UCSD-AML1 (cell line): ENCODE measurements at regions not wholly inside any gene's neighbourhood (a gene's known extent, or its start where the extent isn't known, plus 50 kb on each side); places are given as distances from the start of the nearest gene placed in this dataset.
"Not testable (repeated sequence)": the region's sequence is repeated elsewhere in the genome, so short reads cannot be mapped to it uniquely, and the experiment has no call there.

Experiments used
- DNase-seq: peaks from one replicate; lab custom pipeline; 2025; ENCODE audit not compliant: unreplicated experiment; lab: John Stamatoyannopoulos, UW

GRCh38 chr2:216934151-216934550 lies 74.3 kb upstream of the TNP1 start:
- no peak for DNase-seq

DNA sequence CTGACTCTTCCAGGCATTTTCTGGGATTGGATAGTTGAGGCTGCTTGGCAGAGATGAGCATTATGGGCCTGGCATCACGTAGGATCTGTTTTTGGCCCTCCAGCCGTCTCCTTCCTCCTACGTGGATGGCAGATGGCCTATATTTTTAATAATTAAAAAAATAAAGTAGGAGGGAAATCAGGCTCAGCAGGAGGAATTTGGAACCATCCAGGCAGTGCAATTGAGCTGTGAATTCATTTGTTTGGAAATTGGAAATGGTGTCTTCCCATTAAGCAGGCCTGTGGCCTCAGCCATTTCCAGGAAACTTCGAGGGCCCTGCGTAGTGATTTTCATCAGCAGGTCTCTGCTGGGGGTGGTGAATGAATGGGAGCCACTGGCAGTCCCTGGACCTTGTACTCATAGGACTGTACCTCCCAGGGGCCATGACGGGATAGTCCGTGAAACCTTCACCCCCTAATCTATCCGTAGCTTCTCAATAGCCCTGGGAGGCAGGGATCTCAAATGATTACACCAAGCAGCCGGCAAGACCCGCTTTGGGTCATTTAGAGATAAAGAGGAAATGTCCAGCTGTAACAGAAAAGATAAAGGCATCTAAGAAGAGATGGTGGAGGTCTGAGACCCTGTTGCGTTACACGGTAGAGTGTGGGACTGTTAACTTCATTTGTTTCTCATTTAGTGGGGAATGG lies 73.1 kb upstream of the TNP1 start:
- DNase-seq = no peak

DNA sequence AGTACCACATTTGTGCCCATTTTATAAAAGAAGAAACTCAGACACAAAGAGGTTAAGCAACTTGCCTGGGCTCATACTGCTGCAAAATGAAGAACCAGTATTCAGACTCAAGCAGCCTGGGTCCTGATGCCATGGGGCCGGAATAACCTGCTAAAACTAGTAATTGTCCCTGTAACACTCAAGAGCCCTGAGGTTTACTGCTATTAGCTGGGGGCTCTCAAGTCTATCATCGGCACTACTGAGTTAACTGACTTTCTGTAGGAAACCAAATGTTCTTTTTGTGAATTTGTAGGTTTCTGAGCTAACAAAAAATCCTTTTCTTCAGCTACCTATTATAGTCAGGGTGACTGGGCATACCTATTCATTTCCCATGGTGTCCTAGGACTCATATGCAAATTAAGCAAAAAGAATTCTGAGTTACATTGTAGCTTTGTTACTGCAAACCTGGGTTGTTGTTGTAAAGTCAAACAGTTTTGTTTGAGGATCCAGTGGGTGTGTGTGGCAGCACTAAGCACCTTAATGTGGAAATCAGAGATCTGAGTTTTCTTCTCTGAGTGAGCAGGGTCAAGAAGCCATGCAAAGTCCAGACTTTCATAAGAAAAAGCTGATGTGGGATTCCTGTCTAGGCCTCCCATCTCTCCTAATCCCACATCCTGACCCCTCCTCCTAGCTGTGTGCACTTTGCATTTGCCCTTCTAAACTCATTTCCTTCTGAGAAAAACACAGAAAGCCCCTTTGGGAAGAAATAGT lies 72.4 kb upstream of the TNP1 start:
- no peak for DNase-seq

- no peak for DNase-seq
These were observed 70.9 kb upstream of the TNP1 start for GRCh38 chr2:216930716-216931115.

DNA sequence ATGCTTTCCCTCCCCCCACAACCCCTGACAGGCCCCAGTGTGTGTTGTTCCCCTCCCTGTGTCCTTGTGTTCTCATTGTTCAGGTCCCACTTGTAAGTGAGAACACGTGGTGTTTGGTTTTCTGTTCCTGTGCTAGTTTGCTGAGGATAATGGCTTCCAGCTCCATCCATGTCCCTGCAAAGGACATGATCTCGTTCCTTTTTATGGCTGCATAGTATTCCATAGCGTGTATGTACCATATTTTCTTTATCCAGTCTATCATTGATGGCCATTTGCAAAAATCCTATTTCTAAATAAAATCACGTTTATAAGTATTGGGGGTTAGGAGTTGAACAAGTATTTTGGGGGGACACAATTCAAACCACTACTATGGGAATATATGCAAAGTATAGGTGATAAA lies 69.5 kb upstream of the TNP1 start:
- not testable (repeated sequence) for DNase-seq

DNA sequence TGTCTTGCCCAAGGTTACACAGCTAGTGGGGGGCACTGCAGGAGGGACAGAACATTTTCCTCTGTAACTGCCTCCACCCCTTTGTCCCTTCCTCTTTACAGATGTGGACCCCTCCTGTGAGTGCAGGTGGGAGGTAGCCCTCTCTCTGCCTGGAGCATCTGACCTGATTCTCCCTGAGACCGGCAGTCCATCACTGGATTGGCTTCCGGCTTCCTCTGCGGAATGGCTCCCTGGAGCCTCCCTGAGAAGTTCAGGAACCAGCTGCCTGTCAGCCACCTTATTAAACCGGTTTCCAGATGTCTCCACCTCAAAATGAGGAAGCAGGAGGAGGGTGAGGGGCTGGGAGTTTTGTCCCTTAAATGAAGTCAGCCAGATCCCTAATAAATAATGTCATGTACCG lies 67.3 kb upstream of the TNP1 start:
- no peak for DNase-seq

GRCh38 chr2:216925636-216926366 lies 65.9 kb upstream of the TNP1 start:
- DNase-seq = no peak

- DNase-seq = no peak
These were observed 65.1 kb upstream of the TNP1 start for GRCh38 chr2:216925006-216925405.

DNA sequence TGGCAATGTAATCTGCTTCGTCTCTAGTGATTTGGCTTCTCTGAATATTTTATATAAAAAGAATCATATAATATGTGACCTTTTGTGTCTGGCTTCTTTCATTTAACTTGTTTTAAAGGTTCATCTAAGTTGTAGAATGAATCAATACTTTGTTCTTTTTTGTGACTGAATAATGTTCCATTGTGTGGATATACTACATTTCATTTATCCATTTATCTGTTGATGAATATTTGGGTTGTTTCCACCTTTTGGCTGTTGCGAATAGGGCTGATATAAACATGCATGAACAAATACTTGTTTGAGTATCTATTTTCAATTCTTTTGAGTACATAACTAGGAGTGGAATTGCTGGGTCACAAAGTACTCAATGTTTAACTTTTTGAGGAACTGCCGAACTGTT lies 63.8 kb upstream of the TNP1 start:
- DNase-seq = no peak

DNA sequence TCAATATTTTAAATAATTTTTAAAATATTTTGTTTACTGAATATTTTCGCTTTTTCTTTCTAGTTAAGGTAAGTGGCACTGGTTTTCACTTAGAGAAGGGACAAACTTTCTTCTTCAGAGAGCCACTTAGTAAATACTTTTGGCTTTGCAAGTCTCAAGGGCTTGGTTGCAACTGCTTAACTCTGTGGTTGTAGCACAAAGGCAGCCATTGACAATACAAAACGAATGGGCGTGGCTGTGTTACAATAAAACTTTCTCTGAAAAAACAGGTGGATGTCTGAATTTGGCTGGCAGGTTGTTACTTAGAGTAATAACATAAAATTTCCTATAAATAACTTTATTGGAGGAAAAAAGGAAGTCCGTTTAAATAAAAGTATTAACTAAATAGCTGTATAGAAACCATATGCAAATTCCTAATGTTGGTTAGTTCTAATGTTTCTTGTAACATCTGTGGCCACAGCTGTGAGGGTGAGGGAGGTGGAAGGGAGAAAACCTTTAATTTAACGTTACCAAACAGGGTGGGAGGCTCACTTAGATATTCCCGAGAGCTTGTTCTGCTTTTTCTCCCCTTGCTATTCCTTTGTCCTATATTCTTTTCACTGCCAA lies 62.4 kb upstream of the TNP1 start:
- DNase-seq = no peak

- no peak for DNase-seq
These were observed 61.1 kb upstream of the TNP1 start for GRCh38 chr2:216920937-216921456.

- no peak for DNase-seq
These were observed 60.4 kb upstream of the TNP1 start for GRCh38 chr2:216920143-216920876.

DNA sequence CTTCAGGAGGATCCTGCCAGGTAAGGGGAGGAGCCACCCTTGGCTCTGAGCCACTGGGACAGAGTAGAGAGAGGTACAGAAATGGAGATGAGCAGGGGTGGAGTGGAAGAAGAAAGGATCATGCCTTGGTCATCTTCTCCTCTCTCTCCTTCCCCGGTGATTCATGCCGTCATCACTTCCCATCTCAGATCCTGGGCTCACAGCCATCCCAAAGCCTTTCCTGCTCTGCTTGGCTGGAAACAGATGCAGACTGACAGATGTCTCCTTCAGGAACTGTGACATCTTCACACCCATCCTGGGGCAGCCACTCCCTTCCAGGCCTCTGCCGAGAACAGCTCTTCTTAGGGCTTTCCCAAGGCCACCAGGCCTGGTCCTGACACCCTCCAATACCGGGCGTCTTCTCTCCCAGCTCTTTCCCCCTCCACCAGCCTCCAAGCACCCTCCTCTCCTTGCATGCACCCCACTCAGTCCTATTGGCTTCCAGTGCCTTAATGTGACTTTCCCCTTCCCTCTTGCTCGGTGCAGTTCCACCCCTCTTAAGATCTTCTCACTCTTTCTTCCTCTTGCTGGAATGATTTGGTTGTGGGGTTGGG lies 58.3 kb upstream of the TNP1 start:
- no peak for DNase-seq

DNA sequence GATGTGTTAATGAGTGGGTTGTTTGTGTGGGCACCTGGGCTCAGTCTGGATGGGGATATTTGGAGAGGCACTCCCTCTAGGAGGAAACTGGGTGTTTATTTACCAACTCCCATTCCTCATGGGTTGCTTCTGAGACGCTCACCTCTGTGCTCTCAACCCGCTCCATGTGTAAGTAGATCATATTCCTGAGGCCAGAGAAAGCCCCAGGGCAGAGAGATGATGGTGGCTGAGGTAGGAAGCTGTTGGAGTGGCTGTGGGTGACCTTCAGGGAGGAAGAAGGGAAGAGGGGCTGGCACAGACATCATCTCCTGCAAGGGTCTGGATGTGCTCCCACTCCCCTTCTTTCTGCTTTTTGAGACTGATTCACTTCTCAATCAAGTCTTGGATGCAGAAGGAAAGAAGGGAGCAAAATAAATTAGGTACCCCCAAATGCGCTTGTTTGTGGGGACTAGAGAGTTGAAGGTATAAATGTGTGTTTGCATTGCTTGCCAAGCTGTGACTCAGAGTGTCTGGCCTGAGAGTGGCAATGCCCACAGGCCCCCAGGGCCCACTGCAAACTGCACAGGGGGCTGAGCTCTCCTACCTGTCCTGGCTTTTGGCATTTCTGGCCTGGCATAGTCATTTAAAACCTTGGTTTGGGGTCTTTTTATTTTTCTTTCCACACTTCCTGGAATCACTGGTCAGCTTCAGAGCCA lies 57.2 kb upstream of the TNP1 start:
- no peak for DNase-seq

DNA sequence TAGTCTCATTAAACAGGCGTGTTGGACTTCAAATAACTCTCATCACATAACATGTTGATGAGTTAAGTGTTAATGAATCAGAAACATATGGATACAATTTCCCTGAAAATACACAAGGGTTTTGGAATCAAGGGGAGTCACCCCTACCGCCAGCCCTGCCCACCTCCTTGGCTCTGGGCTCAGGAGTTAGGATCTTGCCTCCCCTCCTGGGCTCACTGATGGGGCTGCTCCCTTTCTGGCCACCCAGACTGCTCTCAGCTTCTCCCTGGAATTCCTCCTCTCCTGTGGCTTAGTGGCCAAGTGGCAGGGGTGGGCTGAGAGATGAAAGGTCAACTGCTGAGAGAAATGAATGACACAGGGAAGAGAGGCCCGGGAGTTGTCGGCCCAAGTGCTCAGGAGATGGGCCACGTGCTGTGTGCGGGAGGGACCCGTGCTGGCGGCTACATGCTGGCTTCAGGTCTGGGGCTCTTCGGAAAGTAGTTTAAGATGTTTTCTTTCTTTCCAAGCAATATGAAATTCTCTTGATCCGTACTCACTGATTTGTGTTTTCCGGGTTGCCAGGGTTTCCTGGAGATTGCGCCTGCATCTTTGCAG lies 55.8 kb upstream of the TNP1 start:
- no peak for DNase-seq

DNA sequence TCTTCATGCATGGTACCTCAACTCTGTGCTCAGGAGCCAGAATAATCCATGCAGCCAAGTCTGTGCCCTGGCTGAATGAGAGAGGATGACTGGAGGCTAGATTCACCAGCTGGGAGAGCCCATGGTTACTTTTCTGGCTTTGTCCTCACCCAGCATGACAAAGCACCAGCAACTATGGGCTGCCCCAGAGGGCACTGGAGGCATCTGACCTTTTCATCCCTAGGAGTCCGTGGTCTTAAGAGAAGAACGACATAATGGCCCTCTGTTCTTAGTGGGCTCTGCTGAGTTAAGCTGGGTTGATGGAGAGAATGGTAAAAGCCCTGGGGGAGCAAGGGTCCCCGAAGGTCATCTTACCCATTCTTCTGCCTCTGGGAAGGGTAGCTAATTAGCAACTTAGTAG lies 54.6 kb upstream of the TNP1 start:
- no peak for DNase-seq

DNA sequence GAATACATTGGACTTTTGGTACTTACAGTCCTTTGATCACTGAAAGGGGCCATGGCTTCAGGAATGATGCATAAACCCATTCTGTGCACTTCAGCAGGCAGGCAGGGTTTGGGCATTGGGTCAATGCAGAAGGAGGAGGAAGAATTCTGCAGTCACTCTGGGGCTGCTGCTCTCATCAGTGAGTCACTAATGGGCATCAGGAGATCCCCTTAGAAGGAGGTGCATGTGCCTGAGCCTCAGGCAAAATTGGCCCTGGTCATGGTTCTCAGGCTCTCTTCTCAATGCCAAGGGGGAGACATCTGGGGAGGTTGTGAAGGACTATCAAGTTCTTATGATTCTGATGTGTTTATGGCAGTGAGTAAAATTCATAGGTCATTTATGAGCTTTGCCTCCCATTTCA lies 52.0 kb upstream of the TNP1 start:
- no peak for DNase-seq

- DNase-seq = no peak
These were observed 51.1 kb upstream of the TNP1 start for GRCh38 chr2:216911008-216911407.

DNA sequence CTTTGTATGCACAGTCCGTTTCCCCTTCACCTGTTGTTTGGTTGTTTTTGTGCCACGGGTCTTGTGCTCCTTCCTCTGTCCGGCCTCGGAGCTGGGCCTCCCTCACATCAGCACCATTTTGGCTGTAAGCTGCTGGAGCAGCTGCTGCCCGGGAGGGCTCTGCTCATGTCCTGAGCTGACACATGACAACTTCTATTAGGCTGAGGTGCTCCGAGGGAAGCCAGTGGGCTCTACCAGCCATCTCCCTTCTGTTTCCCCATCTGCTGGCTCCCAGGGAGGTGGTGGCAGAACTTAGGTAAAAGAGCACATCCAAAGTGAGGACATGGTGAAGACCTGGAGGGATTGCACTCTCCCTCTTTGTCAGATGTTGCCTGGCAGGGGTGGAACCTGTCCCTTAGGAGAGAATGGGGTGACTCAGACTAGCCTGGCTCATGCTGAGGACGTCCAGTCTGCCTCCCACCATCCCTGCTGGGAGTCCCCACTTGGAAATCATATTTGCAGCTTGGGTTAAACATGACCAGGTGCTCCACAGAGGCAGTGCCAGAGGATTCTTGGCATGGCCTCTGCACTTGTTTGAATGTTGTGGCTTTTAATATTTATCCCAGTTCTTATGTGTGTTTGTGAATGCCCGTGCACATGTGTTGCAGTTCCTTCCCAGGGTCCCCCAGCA lies 49.8 kb upstream of the TNP1 start:
- DNase-seq = no peak
